Inflammatory macrophage (primary cell): ENCODE measurements at regions not wholly inside any gene's neighbourhood (a gene's known extent, or its start where the extent isn't known, plus 50 kb on each side); places are given as distances from the start of the nearest gene placed in this dataset.

ENCODE experiments used
- DNase-seq, 2 donors: peaks; one replicate each; pipeline ENCODE4 v3.0.0-alpha.2; 2020 to 2022

DNA sequence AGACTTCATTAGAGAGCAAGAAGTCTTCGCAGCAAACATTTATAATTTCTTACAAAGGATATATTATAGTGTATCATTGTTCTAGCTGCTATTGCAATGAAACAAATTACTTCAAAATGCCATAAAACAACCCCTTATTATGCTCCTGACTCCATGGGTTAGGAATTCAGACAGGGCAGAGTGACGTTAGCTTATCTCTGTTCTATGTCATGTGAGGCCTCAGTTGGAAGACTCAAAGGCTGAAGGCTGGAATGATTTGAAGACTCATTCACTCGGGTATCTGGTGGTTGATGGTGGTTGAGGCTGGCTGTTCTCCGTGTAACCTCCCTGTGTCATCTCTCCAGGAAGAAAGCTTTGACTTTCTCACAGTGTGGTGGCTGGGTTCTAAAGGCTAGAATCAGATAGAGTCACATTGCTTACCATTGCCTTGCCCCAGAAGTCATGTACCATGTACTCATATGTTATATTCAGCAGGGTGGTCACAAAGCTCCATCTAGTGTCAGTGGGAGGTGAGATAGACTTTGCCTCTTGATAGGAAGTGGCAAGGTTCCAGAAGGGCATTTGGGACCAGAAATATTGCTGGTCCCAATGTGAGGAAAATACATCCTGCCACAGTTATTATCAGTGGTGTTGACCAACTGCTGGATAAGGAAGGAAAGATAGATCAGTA lies 226.9 kb downstream of the TMEM38B start:
- DNase-seq: no peak

DNA sequence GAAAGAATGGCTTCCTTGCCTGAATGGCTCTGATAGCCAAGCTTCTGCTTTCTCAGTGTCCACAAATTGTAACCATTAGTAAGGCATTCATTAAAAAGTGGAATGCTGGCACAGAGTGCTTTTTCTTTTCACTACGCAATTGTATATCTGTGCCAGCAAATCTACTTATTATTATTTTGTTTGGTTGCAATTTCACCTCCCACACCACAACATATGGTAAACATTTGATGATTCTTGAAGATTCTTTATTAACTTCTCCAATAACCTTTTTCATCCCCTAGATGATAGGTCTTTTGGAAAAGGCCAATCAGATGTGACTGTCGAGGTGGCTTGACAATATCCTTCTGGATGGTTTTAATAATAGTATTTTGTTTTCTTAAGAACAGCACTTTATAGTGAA lies 234.1 kb downstream of the TMEM38B start:
- DNase-seq: no peak

DNA sequence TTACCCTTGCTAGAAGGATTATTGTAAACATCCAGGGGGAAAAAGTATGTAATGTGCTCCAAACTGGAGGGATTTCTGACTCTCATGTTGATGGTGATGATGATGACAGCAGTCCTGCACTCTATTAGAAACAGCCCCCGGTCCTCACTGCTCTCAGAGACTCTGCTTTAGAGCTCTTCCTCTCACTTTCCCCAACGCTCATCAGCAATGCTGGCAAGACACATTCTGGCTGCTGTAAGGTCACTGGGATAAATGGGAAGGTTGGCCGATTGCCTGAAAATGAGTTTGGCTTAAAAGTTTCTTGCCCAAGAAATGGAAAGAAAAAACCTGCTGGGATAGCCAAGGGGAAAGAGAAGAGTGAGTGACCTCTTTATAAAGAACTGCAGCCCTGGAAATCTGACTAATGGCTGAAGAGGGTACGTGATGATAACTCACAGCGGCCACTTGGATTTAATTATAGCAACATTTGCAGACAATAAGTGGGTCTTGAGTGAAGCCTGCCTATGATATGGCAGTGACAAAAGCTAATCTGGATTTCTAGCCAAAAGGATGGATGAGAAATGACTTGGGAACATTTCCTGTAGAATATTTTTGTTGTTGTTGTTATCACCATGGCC lies 235.8 kb downstream of the TMEM38B start:
- no peak for DNase-seq

DNA sequence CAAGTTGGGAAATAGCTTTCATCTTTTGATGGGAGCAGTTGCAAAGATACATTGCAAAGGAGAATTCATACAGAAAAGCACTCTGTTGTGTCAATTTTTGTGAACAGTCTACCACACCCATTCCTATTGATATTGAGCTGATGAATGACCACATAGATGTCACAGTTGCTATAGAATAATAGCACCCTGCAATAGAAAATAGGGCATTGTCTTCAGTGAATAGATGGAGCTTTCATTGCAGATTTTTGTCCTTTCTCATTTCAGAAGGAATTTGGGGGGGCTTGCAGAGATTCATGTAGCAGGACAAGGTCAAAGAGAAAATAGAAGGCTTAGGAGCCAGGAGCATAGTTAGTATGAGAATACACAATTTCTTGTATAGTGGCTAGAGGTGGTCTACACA lies 237.9 kb downstream of the TMEM38B start:
- DNase-seq: no peak

DNA sequence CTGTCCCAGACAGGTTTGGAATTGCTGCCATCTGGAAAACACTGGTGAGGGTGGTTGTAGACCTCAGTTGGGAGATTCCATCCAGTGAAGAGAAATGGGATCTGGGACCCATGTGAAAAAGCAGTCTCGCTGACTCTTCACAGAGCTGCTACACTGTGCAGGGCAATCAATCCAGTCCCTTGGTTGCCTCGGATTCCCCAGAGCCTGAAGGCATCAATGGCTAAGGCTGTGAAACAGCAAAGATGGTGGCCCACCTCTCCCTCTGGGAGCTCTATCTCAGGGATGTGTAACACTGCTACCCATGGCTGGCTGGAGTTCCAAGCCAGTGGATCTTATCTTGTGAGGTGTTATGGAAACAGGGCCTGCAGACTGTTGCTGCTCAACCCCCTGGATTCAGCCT lies 256.1 kb downstream of the TMEM38B start:
- no peak for DNase-seq

DNA sequence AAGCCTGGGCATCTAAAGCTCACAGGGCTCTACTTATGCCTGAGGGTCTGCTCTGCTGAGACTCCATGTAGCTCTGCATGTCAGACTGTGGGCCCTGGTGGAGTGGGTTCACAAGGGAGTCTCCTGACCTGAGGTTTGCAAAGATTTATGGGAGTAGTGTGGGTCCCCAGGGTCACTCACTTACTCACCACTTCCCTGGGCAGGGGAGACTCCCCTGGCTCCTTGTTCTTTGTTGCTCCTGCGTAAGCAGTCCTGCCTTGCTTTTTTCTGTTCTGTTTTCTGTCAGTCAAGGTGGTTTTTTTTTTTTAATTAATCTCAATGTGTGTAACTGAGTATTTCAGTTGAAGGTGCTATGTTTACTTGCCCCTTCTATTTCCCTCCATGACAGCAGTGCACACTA lies 256.6 kb downstream of the TMEM38B start:
- no peak for DNase-seq

DNA sequence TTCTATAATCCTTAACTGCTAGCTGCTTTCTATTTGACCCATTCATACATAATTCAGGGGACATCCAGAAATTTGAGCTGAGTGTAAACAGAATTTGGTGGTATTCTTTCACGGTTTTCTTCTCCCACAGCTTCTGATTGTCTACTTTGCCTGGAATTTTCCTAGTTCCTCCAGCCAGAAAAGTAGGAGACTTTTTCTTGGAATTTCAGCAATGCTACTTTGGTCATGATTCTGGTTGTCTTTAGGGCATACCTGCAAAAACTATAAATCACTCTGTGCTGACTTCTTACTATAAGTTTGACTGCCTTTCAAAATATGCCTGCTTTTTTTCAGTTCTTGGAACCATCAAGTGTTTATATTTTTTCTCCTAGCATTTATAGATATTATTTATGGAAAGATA lies 260.2 kb downstream of the TMEM38B start:
- DNase-seq: no peak

DNA sequence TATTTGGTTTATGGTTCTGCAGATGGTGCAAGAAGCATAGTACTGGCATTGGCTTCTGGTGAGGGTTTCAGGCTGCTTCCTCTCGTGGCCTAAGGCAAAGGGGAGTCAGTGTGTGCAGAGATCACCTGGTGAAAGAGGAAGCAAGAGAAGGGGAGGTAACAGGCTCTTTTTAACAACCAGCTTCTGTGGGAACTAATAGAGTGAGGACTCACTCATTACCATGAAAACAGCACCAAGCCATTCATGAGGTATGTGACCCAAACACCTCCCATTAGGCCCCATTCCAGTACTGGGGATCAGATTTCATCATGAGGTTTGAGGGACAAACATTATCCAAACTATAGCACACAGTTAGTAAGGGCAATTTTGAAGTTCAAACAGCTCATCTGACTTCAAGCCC lies 263.5 kb downstream of the TMEM38B start:
- DNase-seq: no peak

DNA sequence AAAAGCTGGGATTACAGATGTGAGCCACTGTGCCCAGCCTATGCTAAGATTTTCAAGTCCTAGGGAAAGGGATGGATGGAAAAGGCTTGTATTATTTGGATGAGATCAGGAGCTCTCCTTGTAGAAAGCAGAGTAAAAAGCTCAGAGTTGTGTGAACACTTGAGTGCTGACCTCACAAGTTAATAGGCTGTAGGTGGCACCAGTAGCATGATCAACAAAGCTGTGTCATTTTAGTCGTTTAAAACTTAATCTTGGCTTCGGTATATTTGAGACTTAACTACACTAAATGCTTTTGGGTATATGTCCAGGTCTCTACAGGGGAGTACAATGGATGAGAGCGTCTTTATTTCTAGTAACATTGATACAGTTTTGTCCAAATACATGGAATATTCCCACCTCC lies 264.2 kb downstream of the TMEM38B start:
- DNase-seq: no peak

DNA sequence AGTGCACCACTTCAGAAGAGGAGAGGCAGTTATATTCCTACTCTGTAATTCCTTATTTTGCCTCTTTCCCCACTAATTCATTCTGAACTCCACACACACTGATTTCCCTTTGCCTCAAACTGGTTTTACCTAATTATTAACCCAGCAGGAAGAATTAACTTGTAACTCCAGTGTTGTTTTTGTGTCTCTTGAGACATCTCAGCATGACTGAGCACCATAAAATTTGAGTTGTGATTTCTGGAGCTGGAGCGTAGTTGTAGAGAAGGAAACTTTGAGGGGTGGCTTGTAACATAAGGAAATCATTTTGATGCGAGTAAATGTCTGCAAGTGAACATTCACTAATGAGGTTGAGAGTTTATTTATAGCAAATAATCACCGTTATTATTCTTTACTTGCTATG lies 265.2 kb downstream of the TMEM38B start:
- DNase-seq: no peak

DNA sequence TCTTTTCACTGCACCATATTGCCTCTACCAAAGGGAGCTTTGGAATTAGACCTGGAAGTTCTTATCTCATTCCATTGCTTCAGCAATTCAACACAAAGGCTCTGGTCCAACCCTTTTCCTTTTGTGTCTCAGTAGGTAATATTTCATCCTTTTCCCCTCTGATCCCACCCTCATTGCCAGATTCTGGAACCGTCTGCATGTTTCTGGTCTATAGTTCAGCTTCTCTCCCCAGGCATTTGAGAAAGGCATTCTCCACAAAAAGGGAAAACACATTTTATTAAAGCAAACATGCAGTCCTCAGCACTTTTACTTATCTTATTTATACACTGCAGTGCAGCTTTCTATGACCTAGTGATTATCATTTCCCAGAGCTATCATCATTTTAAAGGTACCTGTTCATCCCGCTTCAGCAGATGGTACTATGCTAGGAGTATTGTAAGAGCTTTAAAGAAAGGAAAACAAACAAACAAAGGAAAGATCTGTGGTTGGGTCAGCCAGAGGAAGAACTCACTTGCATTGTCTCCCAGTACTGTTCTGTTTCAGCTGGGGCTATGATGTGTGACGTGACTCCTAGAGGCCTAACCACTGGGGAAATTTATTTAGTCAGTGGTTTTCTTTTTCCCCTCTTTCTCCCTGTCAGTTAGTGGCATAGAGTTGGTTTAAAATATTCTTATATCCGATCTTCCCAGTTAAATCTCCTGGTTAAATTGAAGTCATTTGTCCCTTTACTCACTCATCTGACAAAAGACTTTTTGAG lies 269.2 kb downstream of the TMEM38B start:
- DNase-seq: no peak

DNA sequence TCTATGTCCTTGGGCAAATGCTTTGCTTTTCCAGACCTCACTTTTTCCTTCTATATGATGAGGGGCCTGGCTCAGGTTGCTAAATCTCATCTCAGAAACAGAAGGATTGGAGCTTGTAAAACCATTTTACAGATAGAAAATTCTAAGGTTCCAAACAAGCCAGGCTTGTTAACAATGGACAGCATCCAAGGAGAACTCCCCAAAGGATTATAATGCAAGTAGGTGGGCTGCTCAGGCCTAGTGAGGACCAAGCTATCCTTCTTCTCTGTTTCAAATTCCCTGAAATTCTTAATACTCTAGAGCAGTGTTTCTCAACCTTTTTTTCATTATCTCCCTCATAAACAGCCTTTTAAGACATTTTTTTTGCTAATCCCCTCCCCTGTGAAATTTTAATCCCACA lies 269.8 kb downstream of the TMEM38B start:
- DNase-seq: no peak

DNA sequence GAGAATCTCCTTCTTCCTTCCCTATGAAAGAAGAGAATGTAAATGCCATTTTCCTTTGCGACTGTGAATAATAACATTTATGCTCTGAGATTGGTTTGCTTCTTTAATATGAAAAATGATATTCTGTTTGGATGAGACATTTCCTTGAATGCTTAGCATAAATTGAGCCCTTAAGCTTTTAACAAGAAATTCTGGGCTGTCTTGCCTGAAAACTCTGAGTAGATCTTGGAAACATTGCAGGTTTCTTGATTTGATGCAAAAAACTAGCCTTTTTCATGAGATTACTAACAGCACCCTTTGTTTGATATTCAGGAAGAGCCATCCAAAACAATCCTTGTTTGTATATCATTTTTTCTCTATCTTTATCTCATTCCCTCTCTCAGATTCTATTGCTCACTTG lies 272.5 kb downstream of the TMEM38B start:
- no peak for DNase-seq

DNA sequence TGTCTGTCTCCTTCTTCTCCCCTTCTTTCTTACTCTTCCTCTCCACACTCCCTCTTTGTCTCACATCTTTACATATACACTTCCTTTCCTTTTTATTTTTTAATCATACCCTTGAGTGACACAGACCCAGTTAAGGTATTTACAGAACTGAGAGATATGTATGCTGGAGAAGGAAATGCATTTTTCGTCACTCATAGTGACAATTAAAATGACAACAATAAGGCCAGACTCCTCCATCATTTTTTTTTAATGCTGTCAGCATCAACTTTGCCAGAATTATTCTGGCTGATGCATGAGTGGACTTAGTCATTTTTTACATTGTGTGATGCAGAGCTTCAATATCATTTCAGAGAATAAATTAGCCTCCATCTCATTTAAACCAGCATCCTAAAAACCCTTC lies 272.9 kb downstream of the TMEM38B start:
- no peak for DNase-seq

DNA sequence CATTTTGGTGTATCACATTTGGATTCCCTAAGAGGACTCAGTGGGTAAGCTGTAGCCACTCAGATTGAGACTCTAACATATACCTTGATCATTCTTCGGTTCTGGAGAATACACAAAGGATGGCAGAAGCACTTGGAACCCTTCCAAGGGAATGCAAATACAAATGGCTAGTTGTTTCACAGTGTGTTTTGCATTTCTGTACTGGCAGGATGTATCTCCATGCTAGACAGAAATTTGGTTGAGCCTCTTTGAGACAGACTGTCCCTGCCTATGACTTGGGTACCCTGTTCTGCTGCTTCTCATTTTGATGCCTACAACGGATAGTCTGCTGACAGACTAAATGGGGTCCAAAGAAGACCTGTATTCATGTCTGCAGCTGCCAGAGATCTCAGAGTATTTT lies 273.5 kb downstream of the TMEM38B start:
- DNase-seq: no peak

DNA sequence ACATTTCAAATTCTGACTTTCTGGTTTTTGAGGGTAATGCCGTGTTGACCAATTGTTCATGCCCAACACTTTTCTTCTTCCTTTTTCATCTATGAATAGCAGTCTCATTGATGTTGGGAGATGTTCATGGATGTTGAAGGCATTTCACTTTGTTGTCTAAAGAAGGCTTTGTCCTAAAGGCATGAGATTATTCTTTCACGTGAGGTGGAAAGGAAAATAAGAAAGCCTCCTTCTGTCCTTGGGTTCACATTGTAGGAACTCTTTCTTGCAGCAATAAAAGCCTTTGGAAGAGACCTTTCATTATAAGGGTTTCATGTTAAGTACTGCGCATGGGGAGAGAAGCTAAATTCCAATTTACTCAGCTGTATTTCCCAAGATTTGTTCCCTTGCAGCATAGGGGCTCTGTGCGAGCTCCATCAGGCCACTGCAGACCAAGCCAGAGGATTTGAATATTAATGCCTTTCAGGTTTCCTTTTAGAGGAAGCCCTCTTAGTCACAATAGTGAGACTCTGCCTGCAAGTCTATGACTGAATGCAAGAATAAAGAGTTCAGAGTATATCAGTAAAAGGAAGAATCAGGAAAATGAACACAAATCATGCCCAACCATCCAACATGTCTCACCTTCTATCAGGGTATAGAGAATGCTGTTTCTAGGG lies 274.6 kb downstream of the TMEM38B start:
- no peak for DNase-seq

DNA sequence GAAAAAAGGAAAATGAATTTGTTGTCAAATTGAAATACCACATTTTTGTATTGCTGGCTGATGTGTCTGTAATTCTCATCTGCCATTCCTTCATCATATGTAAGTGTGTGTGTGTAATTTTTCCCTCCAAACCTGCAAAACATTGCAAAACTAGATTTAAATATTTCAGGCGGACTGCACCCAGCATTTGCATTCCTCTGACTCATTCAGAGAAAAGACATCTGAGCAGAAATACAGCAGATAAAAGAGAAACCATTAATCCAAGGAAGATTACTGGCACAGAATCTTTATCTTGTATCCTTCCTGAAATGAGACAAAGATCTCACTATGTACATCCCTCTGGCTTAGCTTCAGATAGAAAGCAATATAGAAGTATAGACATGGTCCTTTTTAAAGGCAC lies 275.3 kb downstream of the TMEM38B start:
- DNase-seq: no peak

DNA sequence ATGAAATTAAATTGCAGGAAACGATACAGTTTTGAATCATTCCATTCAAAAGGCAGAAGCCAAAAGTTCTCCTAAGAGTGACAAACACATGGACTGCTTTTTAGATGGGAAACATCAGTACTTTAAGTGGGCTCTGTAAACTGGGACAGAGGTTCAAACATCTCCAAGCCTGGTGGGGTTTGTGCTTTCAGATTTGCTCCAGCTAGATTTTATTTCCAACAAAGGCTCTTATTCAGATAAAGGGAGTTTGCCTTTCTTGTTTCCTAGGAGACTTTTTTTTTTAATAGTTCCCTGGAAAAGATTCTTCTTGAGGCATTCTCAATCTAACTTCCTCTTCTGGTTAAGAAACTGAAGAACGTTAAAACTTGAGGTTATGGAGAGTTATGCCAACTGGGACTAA lies 277.6 kb downstream of the TMEM38B start:
- DNase-seq: no peak

DNA sequence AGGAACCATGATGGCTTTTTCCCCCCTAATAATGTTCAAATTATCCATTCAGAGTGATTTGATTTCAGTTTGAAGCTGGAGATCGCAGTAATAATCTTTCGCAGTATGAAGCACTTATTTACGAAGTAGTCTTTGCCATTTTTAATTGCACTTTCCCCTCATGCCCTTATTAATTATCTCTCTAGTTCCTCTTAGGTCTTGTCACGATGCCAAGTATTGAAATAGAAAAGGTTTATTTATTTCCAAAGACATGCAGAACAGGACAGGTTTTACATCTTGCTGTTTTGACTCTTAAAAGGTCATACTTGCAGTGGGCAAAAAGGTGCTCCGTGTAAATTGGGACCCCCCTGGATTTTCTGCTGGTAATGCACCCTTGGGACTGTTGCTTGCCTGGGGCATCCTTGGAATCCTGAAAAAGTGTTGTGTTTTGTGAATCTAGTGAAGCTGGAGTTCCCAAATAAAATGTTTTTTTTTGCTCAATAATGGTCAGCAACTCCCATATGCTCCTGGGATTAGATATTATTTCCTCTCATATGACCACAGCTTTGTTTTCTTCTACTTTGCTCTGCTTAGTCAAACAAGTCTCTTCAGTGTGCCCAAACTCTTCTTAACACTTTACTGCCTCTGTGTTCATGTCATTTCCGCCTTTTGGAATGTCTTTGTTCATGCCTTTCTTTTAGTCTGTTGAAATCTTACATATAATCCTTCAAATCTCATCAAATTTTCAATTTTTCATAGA lies 278.3 kb downstream of the TMEM38B start:
- DNase-seq: no peak

DNA sequence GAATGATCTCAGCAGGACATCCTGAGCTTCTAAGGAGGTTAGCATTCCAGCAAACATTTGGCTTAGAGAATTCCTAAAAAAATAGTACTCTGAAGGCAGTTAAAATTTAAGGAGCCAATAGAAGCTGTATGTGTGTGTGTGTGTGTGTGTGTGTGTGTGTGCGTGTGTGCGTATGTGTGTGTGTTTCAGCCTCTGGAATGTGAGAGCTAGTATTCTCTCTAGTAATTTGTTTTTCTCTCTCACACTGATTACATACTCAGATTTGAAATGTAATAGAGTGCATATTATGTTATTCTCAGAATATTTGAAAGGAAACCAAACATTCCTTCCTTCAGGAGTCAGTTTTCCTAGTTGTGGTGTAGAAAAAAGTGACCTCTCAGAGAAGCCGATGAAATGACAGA lies 279.6 kb downstream of the TMEM38B start:
- DNase-seq: no peak

DNA sequence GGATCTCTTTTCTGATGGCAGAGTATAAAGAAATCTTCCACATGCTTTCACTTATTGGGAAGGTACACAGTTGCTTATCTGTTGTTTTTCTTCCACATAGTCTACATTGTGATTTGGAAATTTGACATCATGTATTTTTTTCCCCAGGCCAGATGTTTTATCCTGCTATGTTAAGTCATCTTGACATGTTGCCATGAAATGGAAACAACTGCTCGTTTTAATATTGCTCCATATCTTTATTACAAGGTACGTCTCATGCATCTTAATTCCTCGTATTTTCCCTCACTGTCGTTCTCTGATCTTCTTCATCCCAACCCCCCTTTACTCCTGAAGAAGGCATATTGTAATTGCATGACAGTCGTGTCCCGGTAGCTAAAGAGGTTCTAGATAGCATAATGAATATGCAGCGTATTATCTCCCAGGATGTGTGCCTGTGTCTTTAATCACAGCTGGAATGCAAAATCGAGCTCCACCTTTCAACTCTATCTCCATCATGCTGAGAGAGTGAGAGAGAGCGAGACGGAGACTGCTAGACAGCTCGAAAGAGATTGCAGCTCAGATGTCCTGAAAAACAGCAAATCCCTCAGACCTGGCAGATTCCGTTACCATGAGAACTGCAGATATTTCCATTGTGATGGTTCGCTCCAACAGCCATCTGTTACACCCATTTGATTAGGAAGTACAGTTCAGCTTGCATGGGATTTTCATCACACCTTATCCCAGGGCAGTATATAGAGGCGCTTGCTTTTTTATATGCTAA lies 281.7 kb downstream of the TMEM38B start:
- no peak for DNase-seq

DNA sequence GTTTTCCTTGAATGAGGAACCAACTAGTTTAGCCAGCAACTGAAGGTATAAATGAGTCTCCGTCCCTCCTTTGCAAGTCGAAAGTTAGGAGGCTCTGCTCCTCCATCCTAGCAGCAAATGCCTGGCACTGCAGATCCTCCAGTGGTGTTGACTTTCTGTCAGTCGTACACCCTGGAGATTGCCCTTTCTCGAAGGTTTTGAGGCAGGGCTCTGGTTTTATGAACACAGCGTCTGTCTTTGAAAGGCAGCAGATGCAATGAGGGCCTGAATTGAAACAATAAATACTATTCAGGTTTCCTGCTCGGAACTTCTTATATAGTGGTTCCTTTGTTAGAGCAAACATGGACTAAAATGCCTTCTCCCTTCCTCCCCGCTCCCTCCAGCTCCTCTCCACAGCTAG lies 284.0 kb downstream of the TMEM38B start:
- DNase-seq: no peak
